ENCODE measurements at regions not wholly inside any gene's neighbourhood (a gene's known extent, or its start where the extent isn't known, plus 50 kb on each side); places are given as distances from the start of the nearest gene placed in this dataset.

DNA sequence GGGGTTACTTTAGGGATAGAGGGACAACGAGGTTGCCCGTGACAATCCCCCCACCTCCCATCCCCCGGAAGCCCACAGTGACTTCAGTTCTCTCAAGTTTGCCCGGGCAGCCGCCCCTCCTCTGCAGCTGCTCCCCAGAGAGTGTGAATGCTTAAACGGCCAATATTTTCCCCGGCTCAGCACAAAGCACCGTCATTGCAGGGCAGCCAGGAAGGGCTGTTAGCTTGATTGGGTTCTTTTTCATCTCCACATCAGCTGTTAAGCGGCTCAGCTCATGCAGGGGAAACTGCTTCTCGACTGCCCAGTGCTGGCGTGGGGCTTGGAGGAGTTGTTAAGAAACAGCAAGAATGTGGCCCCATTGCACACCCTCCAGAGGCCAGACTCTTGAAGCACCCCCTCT, 120.5 kb upstream of the NCOR2 start:
- peaks cover 25% of the 10 kb centered on the region for H3K9me3 Mint-ChIP-seq
- peaks cover 49% of the 10 kb centered on the region for H3K27me3 Mint-ChIP-seq (ENCODE audit: low read depth, poor library complexity)
- H3K4me3 Mint-ChIP-seq: no peak overlapping the region
- H3K36me3 Mint-ChIP-seq (ENCODE audit: low read depth): no peaks in the 10 kb centered on the region
- H3K4me1 Mint-ChIP-seq: peaks cover 42% of the 10 kb centered on the region
- TF ChIP-seq, protein P1, sequence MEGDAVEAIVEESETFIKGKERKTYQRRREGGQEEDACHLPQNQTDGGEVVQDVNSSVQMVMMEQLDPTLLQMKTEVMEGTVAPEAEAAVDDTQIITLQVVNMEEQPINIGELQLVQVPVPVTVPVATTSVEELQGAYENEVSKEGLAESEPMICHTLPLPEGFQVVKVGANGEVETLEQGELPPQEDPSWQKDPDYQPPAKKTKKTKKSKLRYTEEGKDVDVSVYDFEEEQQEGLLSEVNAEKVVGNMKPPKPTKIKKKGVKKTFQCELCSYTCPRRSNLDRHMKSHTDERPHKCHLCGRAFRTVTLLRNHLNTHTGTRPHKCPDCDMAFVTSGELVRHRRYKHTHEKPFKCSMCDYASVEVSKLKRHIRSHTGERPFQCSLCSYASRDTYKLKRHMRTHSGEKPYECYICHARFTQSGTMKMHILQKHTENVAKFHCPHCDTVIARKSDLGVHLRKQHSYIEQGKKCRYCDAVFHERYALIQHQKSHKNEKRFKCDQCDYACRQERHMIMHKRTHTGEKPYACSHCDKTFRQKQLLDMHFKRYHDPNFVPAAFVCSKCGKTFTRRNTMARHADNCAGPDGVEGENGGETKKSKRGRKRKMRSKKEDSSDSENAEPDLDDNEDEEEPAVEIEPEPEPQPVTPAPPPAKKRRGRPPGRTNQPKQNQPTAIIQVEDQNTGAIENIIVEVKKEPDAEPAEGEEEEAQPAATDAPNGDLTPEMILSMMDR (IDR thresholded peaks at IDR 0.05): no peak
- DNase-seq: no peak
- H3K27ac Mint-ChIP-seq: no peak overlapping the region

DNA sequence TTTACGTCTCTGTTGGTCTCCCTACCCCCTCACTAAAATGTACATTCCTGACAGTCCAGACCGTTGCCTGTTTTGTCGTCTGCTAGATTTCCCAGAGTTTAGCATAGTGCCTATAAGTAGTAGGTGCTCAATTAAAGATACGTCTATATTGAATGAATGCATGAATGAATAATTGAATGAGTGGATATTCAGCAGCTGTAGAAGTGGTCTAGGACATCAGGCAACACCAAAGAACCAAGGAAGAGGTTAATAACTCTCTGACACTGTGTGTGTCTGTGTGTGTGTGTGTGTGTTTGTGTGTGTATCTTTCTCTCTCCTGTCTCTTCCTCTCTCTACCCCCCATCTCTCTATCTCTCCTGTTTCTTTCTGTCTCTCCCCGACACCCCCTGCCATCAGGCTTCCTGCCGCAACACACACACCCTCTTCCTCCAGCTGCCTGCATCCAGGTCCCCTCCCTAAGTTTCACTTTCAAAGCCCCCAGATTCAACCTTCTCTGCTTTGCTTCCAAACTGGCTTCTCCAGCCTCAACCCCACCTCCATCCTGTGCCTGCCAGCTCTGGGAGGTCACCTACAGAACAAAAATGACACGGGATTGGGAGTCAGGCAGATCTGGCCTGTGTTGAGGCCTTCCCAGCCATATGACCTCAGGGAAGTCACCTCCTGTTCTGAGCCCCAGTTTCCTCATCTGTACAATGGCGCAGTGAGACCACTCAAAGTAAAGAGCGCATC, 119.9 kb upstream of the NCOR2 start:
- Mint-ChIP-seq H3K4me1 (peaks cover 48% of the 10 kb centered on the region), H3K9me3 (peaks cover 20% of the 10 kb centered on the region), H3K27me3 (ENCODE audit: low read depth, poor library complexity) (peaks cover 50% of the 10 kb centered on the region), H3K36me3 (ENCODE audit: low read depth) (no peaks in the 10 kb centered on the region), H3K4me3 (no peak overlapping the region), H3K27ac (no peak overlapping the region)
- TF ChIP-seq, protein P1 (IDR thresholded peaks at IDR 0.05): no peak
- DNase-seq: no peak

DNA sequence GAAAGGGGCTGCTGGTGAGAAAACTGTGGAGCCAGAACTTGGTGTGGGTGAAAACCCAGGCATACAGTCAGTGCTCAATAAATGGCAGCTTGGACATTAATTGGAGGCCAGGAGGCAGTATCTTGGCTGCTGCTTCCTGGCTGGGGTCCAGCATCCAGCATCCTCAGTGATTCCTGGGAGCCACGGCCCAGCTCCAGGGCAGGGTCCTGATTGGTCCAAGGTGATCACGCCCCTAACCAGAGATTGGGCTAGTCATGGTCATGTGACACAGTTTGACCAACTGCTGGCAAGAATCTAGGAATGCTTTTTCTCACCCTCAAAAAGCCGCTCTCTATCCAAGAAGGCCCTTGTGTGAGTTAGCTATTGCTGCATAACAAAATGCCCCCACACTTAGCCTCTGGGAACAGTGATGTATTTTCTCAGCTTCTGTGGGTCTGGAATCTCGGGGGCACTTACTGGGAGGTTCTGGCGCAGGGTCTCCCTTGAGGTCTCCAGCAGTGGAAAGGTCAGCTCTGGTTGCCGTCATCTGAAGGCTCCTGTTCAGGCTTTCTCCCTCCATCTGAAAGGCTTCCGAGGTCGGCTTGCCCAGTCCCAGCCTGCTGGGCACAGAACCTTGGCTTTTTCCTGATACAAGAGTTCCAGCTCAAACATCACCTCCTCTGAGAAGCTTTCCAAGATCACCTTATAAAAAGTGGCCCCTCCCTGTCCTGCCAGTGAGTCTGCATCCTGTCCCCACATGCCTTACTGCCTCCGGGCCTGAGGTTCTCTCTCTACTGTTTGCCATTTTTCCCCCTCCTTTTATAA, 119.2 kb upstream of the NCOR2 start:
- no peak overlapping the region for H3K4me3 Mint-ChIP-seq
- DNase-seq: no peak
- H3K9me3 Mint-ChIP-seq: peaks cover 12% of the 10 kb centered on the region
- TF ChIP-seq, protein P1 (IDR thresholded peaks at IDR 0.05): no peak
- no peaks in the 10 kb centered on the region for H3K36me3 Mint-ChIP-seq (ENCODE audit: low read depth)
- peaks cover 54% of the 10 kb centered on the region for H3K27me3 Mint-ChIP-seq (ENCODE audit: low read depth, poor library complexity)
- H3K27ac Mint-ChIP-seq: no peak overlapping the region
- peaks cover 56% of the 10 kb centered on the region for H3K4me1 Mint-ChIP-seq

DNA sequence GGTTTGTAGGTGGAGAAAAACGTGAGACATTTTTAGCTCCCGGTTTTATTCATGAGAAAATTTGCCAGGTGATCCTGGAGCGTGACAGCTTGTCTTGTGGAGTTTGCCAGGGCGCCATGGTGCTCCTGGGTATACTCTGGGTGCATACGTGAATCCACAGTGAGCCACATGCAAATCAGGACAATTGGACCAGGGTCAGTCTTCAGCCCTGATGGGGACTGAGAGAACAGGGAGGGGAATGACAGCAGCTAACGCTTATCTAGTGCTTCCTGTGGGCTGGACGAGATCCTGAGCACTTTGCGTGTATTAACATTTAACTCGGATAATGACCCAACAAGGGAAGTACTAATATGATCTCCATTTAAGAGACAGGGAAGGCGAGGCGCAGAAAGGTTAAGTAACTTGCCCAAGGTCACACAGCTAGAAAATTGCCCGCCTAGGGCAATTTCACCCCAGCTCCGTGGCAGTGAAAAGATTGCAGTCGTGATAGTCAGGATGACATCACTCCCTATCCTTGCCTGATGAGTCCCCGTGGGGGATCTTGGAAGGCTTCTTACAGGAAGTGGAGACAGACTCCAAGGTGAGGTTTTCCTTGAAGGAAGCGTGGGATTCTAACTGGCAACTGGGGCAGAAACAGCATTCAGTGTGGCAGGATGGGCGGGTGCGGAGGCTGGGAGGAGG, 118.4 kb upstream of the NCOR2 start:
- H3K4me1 Mint-ChIP-seq: peaks cover 62% of the 10 kb centered on the region
- peaks cover 59% of the 10 kb centered on the region for H3K27me3 Mint-ChIP-seq (ENCODE audit: low read depth, poor library complexity)
- DNase-seq: no peak
- H3K4me3 Mint-ChIP-seq: no peak overlapping the region
- peaks cover 8% of the 10 kb centered on the region for H3K9me3 Mint-ChIP-seq
- TF ChIP-seq, protein P1 (IDR thresholded peaks at IDR 0.05): no peak
- no peaks in the 10 kb centered on the region for H3K36me3 Mint-ChIP-seq (ENCODE audit: low read depth)
- no peak overlapping the region for H3K27ac Mint-ChIP-seq

DNA sequence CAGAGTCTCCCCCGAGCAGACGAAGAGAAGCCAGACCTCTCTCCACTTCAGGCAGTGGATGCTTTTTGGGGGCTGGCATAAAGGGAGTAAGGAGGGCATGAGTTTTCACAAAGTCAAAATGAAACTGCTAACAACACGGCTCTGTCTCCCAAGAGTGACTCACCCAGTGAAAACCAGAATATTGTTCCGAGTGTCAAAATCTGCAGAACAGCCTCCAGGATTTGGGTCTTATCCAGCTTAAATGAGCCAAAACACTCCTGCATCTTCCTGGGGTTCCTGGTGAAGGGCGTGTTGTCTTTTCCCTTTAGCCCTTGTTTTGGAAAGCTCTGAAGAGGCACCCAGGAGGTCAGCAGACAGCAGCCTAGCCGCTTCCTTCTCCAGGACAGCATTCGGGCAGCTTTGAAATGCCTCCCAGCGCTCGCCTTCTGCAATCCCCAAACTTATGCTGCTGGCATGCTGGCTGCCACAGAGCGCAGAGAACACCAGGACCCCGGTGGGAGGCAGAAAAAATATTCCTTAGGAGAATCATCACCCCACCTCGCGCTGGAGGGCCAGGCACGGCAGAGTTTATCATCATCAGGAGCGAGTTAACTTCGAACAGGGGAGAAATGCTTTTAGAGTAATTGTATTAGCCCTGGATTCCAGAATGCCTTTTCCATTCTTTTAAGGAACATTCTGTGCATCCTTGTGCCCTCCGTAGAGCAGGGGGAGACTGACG, 117.7 kb upstream of the NCOR2 start:
- TF ChIP-seq, protein P1 (IDR thresholded peaks at IDR 0.05): no peak
- H3K4me1 Mint-ChIP-seq: peaks cover 62% of the 10 kb centered on the region
- H3K4me3 Mint-ChIP-seq: no peak overlapping the region
- peaks cover 53% of the 10 kb centered on the region for H3K27me3 Mint-ChIP-seq (ENCODE audit: low read depth, poor library complexity)
- no peak overlapping the region for H3K27ac Mint-ChIP-seq
- DNase-seq: no peak
- no peaks in the 10 kb centered on the region for H3K36me3 Mint-ChIP-seq (ENCODE audit: low read depth)
- H3K9me3 Mint-ChIP-seq: peaks cover 8% of the 10 kb centered on the region

Data from nephron progenitor cell (in vitro differentiated cells).